ENCODE measurements at regions not wholly inside any gene's neighbourhood (a gene's known extent, or its start where the extent isn't known, plus 50 kb on each side); places are given as distances from the start of the nearest gene placed in this dataset.

- H3K4me3 Mint-ChIP-seq, result no peak overlapping the region
- WGBS (ENCODE audit: insufficient coverage), result 73% methylated on average over 1 of the region's 3 CpGs
These were observed 144.7 kb downstream of the PCSK1 start for GRCh38 chr5:96288166-96288844.

GRCh38 chr5:96287136-96287535 is 145.9 kb downstream of the PCSK1 start:
- no peaks in the 10 kb centered on the region for H3K36me3 Mint-ChIP-seq
- H3K9me3 ChIP-seq (ENCODE audit: control insufficient read depth, insufficient read depth, low read length), result no peaks in the 10 kb centered on the region

More at GRCh38 chr5:96288166-96288844, 144.7 kb downstream of the PCSK1 start:
- Histone ChIP-seq H3K9me3 (ENCODE audit: control insufficient read depth, insufficient read depth, low read length) (no peaks in the 10 kb centered on the region), H3K27me3 (ENCODE audit: control insufficient read depth, insufficient read depth, low read length) (no peaks in the 10 kb centered on the region), H3K27ac (ENCODE audit: low read length) (no peak overlapping the region), H3K4me3 (ENCODE audit: low read length) (no peak overlapping the region), H3K36me3 (ENCODE audit: control insufficient read depth, insufficient read depth, low read length) (no peaks in the 10 kb centered on the region), H3K4me1 (ENCODE audit: control insufficient read depth, insufficient read depth, low read length) (no peaks in the 10 kb centered on the region)
- no peaks in the 10 kb centered on the region for H3K36me3 Mint-ChIP-seq
- peaks cover 0 to 3% of the 10 kb centered on the region in 2 donors for H3K9me3 Mint-ChIP-seq
- intact Hi-C loops (cut with micrococcal nuclease), result no loop called here
- H3K27ac Mint-ChIP-seq, result no peak overlapping the region
- no peak for DNase-seq
- H3K4me1 Mint-ChIP-seq, result no peaks in the 10 kb centered on the region
- TF ChIP-seq CTCF (IDR thresholded peaks at IDR 0.05), result no peak
- no peak for ATAC-seq
- H3K27me3 Mint-ChIP-seq (ENCODE audit: low read depth in 2 of 2), result peaks cover 8 to 13% of the 10 kb centered on the region in 2 donors

GRCh38 chr5:96285823-96286222 is 147.2 kb downstream of the PCSK1 start:
- WGBS (ENCODE audit: insufficient coverage), result 100% methylated on average over 1 of the region's 1 CpG
- peaks cover 8 to 10% of the 10 kb centered on the region in 2 donors for H3K27me3 Mint-ChIP-seq (ENCODE audit: low read depth in 2 of 2)

More at GRCh38 chr5:96287136-96287535, 145.9 kb downstream of the PCSK1 start:
- Histone ChIP-seq H3K4me3 (ENCODE audit: low read length) (no peak overlapping the region), H3K27ac (ENCODE audit: low read length) (no peak overlapping the region), H3K4me1 (ENCODE audit: control insufficient read depth, insufficient read depth, low read length) (no peaks in the 10 kb centered on the region), H3K27me3 (ENCODE audit: control insufficient read depth, insufficient read depth, low read length) (no peaks in the 10 kb centered on the region), H3K36me3 (ENCODE audit: control insufficient read depth, insufficient read depth, low read length) (no peaks in the 10 kb centered on the region)
- ATAC-seq (no peak), DNase-seq (no peak)
- H3K4me1 Mint-ChIP-seq, result no peaks in the 10 kb centered on the region
- WGBS (ENCODE audit: insufficient coverage), result 100% methylated on average over 1 of the region's 2 CpGs
- peaks cover under 1 to 10% of the 10 kb centered on the region in 2 donors for H3K27me3 Mint-ChIP-seq (ENCODE audit: low read depth in 2 of 2)
- intact Hi-C loops (cut with micrococcal nuclease), result no loop called here
- H3K9me3 Mint-ChIP-seq, result peaks cover 0 to 3% of the 10 kb centered on the region in 2 donors
- no peak overlapping the region for H3K4me3 Mint-ChIP-seq
- no peak overlapping the region for H3K27ac Mint-ChIP-seq
- TF ChIP-seq CTCF (IDR thresholded peaks at IDR 0.05), result no peak

More at GRCh38 chr5:96285823-96286222, 147.2 kb downstream of the PCSK1 start:
- TF ChIP-seq CTCF (IDR thresholded peaks at IDR 0.05), result no peak
- no peak overlapping the region for H3K27ac Mint-ChIP-seq
- no peaks in the 10 kb centered on the region for H3K36me3 Mint-ChIP-seq
- H3K27me3 ChIP-seq (ENCODE audit: control insufficient read depth, insufficient read depth, low read length), result no peaks in the 10 kb centered on the region
- no peaks in the 10 kb centered on the region for H3K9me3 ChIP-seq (ENCODE audit: control insufficient read depth, insufficient read depth, low read length)
- DNase-seq, result no peak
- H3K36me3 ChIP-seq (ENCODE audit: control insufficient read depth, insufficient read depth, low read length), result no peaks in the 10 kb centered on the region
- no peaks in the 10 kb centered on the region for H3K4me1 ChIP-seq (ENCODE audit: control insufficient read depth, insufficient read depth, low read length)
- ATAC-seq, result no peak
- peaks cover 0 to 3% of the 10 kb centered on the region in 2 donors for H3K9me3 Mint-ChIP-seq
- H3K4me3 ChIP-seq (ENCODE audit: low read length), result no peak overlapping the region
- no peak overlapping the region for H3K4me3 Mint-ChIP-seq
- no peaks in the 10 kb centered on the region for H3K4me1 Mint-ChIP-seq
- no peak overlapping the region for H3K27ac ChIP-seq (ENCODE audit: low read length)
- intact Hi-C loops (cut with micrococcal nuclease), result no loop called here

All from natural killer cell (primary cell).